Inflammatory macrophage treated with lipopolysaccharide for 1 hour (primary cell): ENCODE measurements at regions not wholly inside any gene's neighbourhood (a gene's known extent, or its start where the extent isn't known, plus 50 kb on each side); places are given as distances from the start of the nearest gene placed in this dataset.

Source experiments
- DNase-seq, 2 donors: peaks; one replicate each; pipeline ENCODE4 v3.0.0-alpha.2; 2020 to 2022

- DNase-seq, result no peak
Observed at GRCh38 chr4:71163317-71163716, 169.9 kb downstream of the DCK start.

- DNase-seq, result no peak
Observed at GRCh38 chr4:71167083-71167482, 171.7 kb upstream of the SLC4A4 start.

- no peak for DNase-seq
Observed at GRCh38 chr4:71171592-71171991, 167.2 kb upstream of the SLC4A4 start.

GRCh38 chr4:71181332-71181731 is 157.5 kb upstream of the SLC4A4 start:
- DNase-seq, result no peak

GRCh38 chr4:71184195-71184781 is 154.5 kb upstream of the SLC4A4 start:
- DNase-seq, result peak; percentile 38 to 61

GRCh38 chr4:71185037-71185436 is 153.8 kb upstream of the SLC4A4 start:
- no peak for DNase-seq

GRCh38 chr4:71186257-71186565 is 152.6 kb upstream of the SLC4A4 start:
- DNase-seq, result no peak

GRCh38 chr4:71186566-71187403 is 152.0 kb upstream of the SLC4A4 start:
- DNase-seq, result no peak

GRCh38 chr4:71187404-71188155 is 151.2 kb upstream of the SLC4A4 start:
- no peak for DNase-seq

GRCh38 chr4:71188156-71188640 is 150.6 kb upstream of the SLC4A4 start:
- no peak for DNase-seq

GRCh38 chr4:71188951-71189350 is 149.9 kb upstream of the SLC4A4 start:
- DNase-seq, result no peak

- no peak for DNase-seq
Observed at GRCh38 chr4:71189471-71189870, 149.3 kb upstream of the SLC4A4 start.

- DNase-seq, result no peak
Observed at GRCh38 chr4:71194454-71194853, 144.4 kb upstream of the SLC4A4 start.

GRCh38 chr4:71195924-71196323 is 142.9 kb upstream of the SLC4A4 start:
- DNase-seq, result no peak

- no peak for DNase-seq
Observed at GRCh38 chr4:71198958-71199357, 139.9 kb upstream of the SLC4A4 start.

GRCh38 chr4:71201057-71201456 is 137.8 kb upstream of the SLC4A4 start:
- no peak for DNase-seq

GRCh38 chr4:71201817-71202576 is 136.8 kb upstream of the SLC4A4 start:
- DNase-seq, result no peak

- no peak for DNase-seq
Observed at GRCh38 chr4:71202705-71203104, 136.1 kb upstream of the SLC4A4 start.

- DNase-seq, result no peak
Observed at GRCh38 chr4:71204056-71204455, 134.8 kb upstream of the SLC4A4 start.

GRCh38 chr4:71206763-71207162 is 132.1 kb upstream of the SLC4A4 start:
- DNase-seq, result no peak

GRCh38 chr4:71209161-71209560 is 129.7 kb upstream of the SLC4A4 start:
- no peak for DNase-seq

- no peak for DNase-seq
Observed at GRCh38 chr4:71210823-71211222, 128.0 kb upstream of the SLC4A4 start.

- DNase-seq, result no peak
Observed at GRCh38 chr4:71211748-71212147, 127.1 kb upstream of the SLC4A4 start.
